ENCODE measurements at regions not wholly inside any gene's neighbourhood (a gene's known extent, or its start where the extent isn't known, plus 50 kb on each side); places are given as distances from the start of the nearest gene placed in this dataset.
"Not testable (repeated sequence)": the region's sequence is repeated elsewhere in the genome, so short reads cannot be mapped to it uniquely, and the experiment has no call there.

DNA sequence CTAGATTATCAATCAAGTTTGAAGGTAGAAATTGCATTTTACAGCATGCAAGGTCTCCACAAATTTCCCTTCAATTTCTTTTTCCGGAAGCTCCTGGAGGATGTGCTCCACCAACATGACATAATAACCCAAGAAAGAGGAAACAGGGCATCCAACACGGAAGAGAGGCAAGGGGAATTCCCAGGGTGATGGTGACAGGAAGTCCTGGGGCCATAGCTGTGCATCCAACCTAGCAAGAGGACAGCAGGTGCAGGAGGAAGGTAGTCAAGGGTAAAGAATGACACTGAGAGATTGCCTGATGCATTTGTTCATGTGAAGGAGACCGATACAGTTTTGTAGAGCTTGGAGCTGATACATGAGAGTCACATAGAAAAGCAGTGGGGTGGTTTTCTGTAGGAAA is 115.7 kb upstream of the LSM6 start:
- Mint-ChIP-seq H3K27me3 (no peaks in the 10 kb centered on the region), H3K36me3 (no peaks in the 10 kb centered on the region), H3K9me3 (no peaks in the 10 kb centered on the region), H3K4me3 (no peak overlapping the region), H3K27ac (no peak overlapping the region), H3K4me1 (peaks cover 39% of the 10 kb centered on the region)
- DNase-seq (ENCODE audit: low spot score in 2 of 2), result peak; percentile 58 to 81
- ATAC-seq (ENCODE audit: low read depth), result peak; percentile 92

DNA sequence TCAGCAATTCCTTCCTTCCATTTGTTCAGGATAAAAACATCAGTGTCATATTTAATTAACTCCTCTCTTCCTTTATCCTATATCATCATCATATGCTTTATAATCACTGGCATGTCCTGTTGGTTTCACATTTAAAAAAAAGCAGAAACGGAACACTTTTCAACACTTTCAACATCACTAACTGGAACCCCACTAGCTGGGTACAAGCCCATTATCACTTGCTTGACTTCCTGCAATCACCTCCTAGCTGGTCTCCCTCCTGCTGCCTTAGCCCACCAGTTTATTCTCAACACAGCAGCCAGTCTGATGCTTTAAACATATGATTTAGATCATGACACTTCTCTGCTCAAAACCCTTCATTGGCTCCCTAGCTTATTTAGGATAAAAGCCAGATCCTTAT is 116.4 kb upstream of the LSM6 start:
- no peaks in the 10 kb centered on the region for H3K9me3 Mint-ChIP-seq
- H3K36me3 Mint-ChIP-seq, result no peaks in the 10 kb centered on the region
- H3K4me1 Mint-ChIP-seq, result peaks cover 44% of the 10 kb centered on the region

GRCh38 chr4:146058531-146058930 is 117.0 kb upstream of the LSM6 start:
- H3K4me1 Mint-ChIP-seq, result peaks cover 38% of the 10 kb centered on the region
- H3K36me3 Mint-ChIP-seq, result no peaks in the 10 kb centered on the region
- DNase-seq (ENCODE audit: low spot score in 2 of 2) (no peak), ATAC-seq (ENCODE audit: low read depth) (no peak)
- H3K9me3 Mint-ChIP-seq, result no peaks in the 10 kb centered on the region
- no peak overlapping the region for H3K27ac Mint-ChIP-seq
- no peaks in the 10 kb centered on the region for H3K27me3 Mint-ChIP-seq
- no peak overlapping the region for H3K4me3 Mint-ChIP-seq

More for the DNA sequence above, 116.4 kb upstream of the LSM6 start:
- no peak overlapping the region for H3K4me3 Mint-ChIP-seq
- no peaks in the 10 kb centered on the region for H3K27me3 Mint-ChIP-seq
- no peak overlapping the region for H3K27ac Mint-ChIP-seq
- ATAC-seq (ENCODE audit: low read depth) (peak; percentile 48), DNase-seq (ENCODE audit: low spot score in 2 of 2) (peak in 1 of 2 donors; percentile 41)

GRCh38 chr4:146054676-146055075 is 116.1 kb upstream of the ZNF827 start:
- DNase-seq (ENCODE audit: low spot score in 2 of 2) (no peak), ATAC-seq (ENCODE audit: low read depth) (no peak)
- Mint-ChIP-seq H3K4me1 (peaks cover 32% of the 10 kb centered on the region), H3K9me3 (no peaks in the 10 kb centered on the region), H3K27me3 (no peaks in the 10 kb centered on the region), H3K27ac (no peak overlapping the region), H3K36me3 (no peaks in the 10 kb centered on the region), H3K4me3 (no peak overlapping the region)

- no peak for DNase-seq (ENCODE audit: low spot score in 2 of 2)
- Mint-ChIP-seq H3K27me3 (no peaks in the 10 kb centered on the region), H3K9me3 (no peaks in the 10 kb centered on the region), H3K36me3 (no peaks in the 10 kb centered on the region), H3K4me3 (no peak overlapping the region), H3K27ac (no peak overlapping the region), H3K4me1 (peaks cover 32% of the 10 kb centered on the region)
- ATAC-seq (ENCODE audit: low read depth), result no peak
Observed at GRCh38 chr4:146053891-146054290, 115.3 kb upstream of the ZNF827 start.

DNA sequence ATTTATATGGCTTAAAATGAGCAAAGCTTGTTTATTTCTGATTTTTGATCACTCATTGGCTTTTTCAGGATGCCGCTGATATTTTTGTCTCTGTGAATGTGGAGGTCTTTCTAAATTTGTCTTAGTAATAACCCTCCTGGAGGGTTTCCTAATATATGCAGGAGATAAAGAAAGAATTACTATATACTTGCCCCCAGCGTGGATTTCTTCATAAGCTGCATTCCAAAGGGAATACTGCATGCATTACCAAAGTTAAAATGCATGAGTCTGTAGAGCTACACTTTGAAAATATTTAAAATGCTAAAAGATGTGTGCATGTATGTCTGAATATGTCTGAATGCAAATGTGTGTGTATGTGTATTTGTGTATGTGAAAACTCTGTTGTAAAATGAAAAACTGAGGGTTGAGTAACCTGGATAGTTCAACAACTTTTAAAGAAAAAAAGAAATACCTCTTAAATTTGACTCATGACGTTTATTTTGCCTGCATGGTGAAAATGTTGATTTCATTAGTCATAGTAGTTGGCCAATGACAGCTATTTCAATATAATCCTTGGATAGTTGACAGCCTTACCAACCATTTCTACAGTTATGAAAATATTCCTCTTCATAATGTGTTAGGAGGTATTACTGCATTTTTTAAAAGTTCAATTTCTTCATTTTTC is 113.2 kb upstream of the ZNF827 start:
- DNase-seq (ENCODE audit: low spot score in 2 of 2), result no peak

DNA sequence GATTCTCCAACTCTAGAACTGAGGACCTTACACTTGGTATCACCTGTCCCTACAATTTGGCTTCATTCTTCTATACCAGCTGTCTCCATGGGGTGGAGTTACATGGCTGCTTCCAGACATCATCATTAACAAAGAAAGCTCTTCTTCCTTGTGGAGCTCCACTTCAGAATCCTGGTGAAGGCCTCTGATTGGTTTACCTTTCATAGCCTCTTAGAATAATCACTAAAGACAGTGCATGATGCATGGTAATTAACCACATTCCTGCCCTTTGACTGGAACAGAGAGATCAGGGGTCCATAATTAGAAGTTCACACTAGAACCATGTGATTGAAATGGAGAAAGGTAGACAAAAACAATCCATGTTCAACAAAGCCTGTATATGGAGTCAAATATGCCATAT is 112.6 kb upstream of the ZNF827 start:
- Mint-ChIP-seq H3K4me1 (peaks cover 45% of the 10 kb centered on the region), H3K4me3 (no peak overlapping the region)

More for the DNA sequence above, 113.2 kb upstream of the ZNF827 start:
- Mint-ChIP-seq H3K9me3 (peaks cover 4% of the 10 kb centered on the region), H3K27me3 (no peaks in the 10 kb centered on the region), H3K4me1 (peaks cover 41% of the 10 kb centered on the region), H3K36me3 (peaks cover 5% of the 10 kb centered on the region), H3K27ac (no peak overlapping the region), H3K4me3 (no peak overlapping the region)
- no peak for ATAC-seq (ENCODE audit: low read depth)

DNA sequence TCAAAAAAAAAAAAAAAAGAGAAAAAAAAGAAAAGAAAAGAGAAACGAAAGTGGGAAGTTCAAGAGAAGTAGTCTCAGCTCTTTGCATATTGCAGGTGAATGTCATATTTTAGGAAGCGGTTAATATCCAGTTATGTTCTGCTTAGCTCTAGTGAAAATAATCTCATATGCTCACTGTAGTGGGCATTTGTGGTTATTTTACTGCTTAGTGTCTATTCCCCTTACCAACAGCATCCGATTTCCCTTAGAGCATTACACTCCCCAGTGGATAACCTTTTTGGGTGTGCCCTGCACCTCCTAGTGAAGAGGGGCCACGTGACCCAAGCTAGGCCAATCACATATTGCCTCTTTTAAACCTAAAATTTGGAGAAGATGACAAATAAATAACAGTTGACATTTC is 111.2 kb upstream of the ZNF827 start:
- Mint-ChIP-seq H3K9me3 (peaks cover 4% of the 10 kb centered on the region), H3K4me1 (peaks cover 46% of the 10 kb centered on the region)
- peak in 1 of 2 donors; percentile 50 for DNase-seq (ENCODE audit: low spot score in 2 of 2)

More for the DNA sequence above, 112.6 kb upstream of the ZNF827 start:
- Mint-ChIP-seq H3K9me3 (peaks cover 4% of the 10 kb centered on the region), H3K36me3 (peaks cover 5% of the 10 kb centered on the region), H3K27ac (no peak overlapping the region), H3K27me3 (no peaks in the 10 kb centered on the region)
- DNase-seq (ENCODE audit: low spot score in 2 of 2) (no peak), ATAC-seq (ENCODE audit: low read depth) (no peak)

GRCh38 chr4:146047768-146048167 is 109.1 kb upstream of the ZNF827 start:
- not testable (repeated sequence) for H3K36me3 Mint-ChIP-seq; H3K27me3 Mint-ChIP-seq; H3K9me3 Mint-ChIP-seq; DNase-seq (ENCODE audit: low spot score in 2 of 2); ATAC-seq (ENCODE audit: low read depth); H3K4me3 Mint-ChIP-seq; H3K27ac Mint-ChIP-seq
- peaks cover 49% of the 10 kb centered on the region for H3K4me1 Mint-ChIP-seq

More for the DNA sequence above, 111.2 kb upstream of the ZNF827 start:
- H3K27me3 Mint-ChIP-seq, result no peaks in the 10 kb centered on the region
- peaks cover 5% of the 10 kb centered on the region for H3K36me3 Mint-ChIP-seq
- H3K27ac Mint-ChIP-seq, result peak overlapping the region; percentile 8
- H3K4me3 Mint-ChIP-seq, result peak overlapping the region; percentile 24
- ATAC-seq (ENCODE audit: low read depth), result peak; percentile 98

DNA sequence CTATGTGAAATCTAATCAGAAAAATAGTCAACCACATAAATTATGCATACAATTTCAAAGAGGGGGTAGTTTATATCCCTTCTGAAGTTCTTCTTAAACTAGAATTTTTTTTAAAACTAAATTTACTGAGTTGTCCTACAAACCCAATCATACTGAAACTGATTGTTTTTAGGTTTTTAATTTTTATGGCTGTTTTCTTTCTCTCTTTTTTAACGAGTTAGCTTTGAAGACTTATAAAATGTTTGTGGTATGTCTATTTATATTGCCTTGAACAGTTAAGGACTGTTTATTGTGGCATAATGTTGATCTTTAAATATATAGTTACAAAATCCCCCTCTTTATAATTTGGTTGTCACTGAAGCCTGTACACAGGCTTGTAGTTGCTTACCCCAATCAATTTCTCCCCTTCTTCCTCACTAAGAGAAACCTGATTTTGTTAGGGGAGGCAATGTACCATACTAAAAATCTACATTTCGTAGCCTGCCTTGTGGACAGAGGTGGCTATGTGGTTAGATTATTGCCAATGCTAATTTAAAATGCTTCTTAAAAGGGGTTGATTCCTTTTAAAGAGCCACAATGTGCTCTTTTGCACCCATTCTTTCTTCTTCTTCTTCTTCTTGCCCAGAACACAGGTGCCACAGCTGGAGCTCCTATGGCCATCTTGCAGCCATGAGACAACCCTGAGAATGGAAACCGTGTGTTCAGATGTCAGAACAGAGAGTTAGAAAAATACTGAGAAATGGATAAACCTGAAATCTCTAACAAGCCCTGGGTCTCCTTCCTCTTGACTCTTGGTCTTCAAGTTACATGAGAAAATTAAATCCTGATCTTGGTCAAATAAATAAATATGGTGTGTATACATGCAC is 102.7 kb upstream of the ZNF827 start:
- Mint-ChIP-seq H3K9me3 (no peaks in the 10 kb centered on the region), H3K27me3 (no peaks in the 10 kb centered on the region), H3K36me3 (no peaks in the 10 kb centered on the region), H3K4me3 (no peak overlapping the region), H3K27ac (peak overlapping the region; percentile 12), H3K4me1 (peaks cover 30% of the 10 kb centered on the region)
- ATAC-seq (ENCODE audit: low read depth), result no peak
- DNase-seq (ENCODE audit: low spot score in 2 of 2), result no peak

GRCh38 chr4:146040623-146041022 is 102.0 kb upstream of the ZNF827 start:
- ATAC-seq (ENCODE audit: low read depth), result peak; percentile 31
- peaks cover 26% of the 10 kb centered on the region for H3K4me1 Mint-ChIP-seq
- peak overlapping the region; percentile 12 for H3K27ac Mint-ChIP-seq
- H3K36me3 Mint-ChIP-seq, result no peaks in the 10 kb centered on the region
- DNase-seq (ENCODE audit: low spot score in 2 of 2), result no peak
- H3K4me3 Mint-ChIP-seq, result no peak overlapping the region
- no peaks in the 10 kb centered on the region for H3K27me3 Mint-ChIP-seq
- no peaks in the 10 kb centered on the region for H3K9me3 Mint-ChIP-seq

- no peak for ATAC-seq (ENCODE audit: low read depth)
- no peaks in the 10 kb centered on the region for H3K9me3 Mint-ChIP-seq
- H3K4me3 Mint-ChIP-seq, result no peak overlapping the region
Observed at GRCh38 chr4:146033149-146033548, 94.5 kb upstream of the ZNF827 start.

GRCh38 chr4:146032234-146032860 is 93.7 kb upstream of the ZNF827 start:
- Mint-ChIP-seq H3K4me1 (peaks cover 41% of the 10 kb centered on the region), H3K9me3 (no peaks in the 10 kb centered on the region), H3K4me3 (peak overlapping the region; percentile 57), H3K27ac (peak overlapping the region; percentile 54), H3K27me3 (no peaks in the 10 kb centered on the region), H3K36me3 (no peaks in the 10 kb centered on the region)
- ATAC-seq (ENCODE audit: low read depth) (no peak), DNase-seq (ENCODE audit: low spot score in 2 of 2) (no peak)

More at GRCh38 chr4:146033149-146033548, 94.5 kb upstream of the ZNF827 start:
- Mint-ChIP-seq H3K4me1 (peaks cover 41% of the 10 kb centered on the region), H3K36me3 (no peaks in the 10 kb centered on the region), H3K27me3 (no peaks in the 10 kb centered on the region), H3K27ac (peak overlapping the region; percentile 54)
- DNase-seq (ENCODE audit: low spot score in 2 of 2), result no peak

Data from memory B cell (primary cell).